Epithelial cell of esophagus (primary cell): ENCODE measurements at regions not wholly inside any gene's neighbourhood (a gene's known extent, or its start where the extent isn't known, plus 50 kb on each side); places are given as distances from the start of the nearest gene placed in this dataset.

ENCODE experiments used
- DNase-seq: peaks from one replicate; pipeline ENCODE4 v3.0.0; 2010; ENCODE audit warnings: low read depth
- H3K4me3 ChIP-seq: 2 replicates; pipeline ENCODE4 v1.5.1; 2011; ENCODE audit warnings: mild to moderate bottlenecking, low read length, control low read depth
- TF ChIP-seq, protein P1 (sequence below): IDR thresholded peaks from 2 replicates; pipeline ENCODE4 v1.5.1; 2011; ENCODE audit warnings: low read depth, mild to moderate bottlenecking, low read length, control low read depth, inconsistent platforms; ENCODE audit not compliant: insufficient read depth; ENCODE audit errors: missing control alignments

DNA sequence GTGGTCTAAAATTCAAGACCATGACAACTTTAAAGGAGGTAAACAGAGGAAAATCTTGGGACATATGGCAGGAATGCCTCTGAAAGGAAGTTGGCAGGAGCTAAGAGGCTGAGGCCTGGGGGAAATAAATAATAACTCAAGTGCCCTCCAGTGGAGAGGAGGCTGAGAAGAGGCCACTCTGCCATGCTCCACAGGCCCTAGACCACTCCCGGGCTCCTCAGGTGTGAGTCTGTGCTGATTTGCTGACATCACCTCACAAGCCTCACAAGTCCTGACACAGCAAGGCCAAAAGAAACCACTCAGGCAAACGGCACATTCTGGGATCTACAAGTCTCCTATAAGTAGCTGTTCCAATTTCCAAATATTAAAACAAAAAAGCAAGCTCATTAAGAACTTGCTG, 91.0 kb upstream of the RIPOR2 start:
- H3K4me3 ChIP-seq = no peak overlapping the region
- TF ChIP-seq, protein P1, sequence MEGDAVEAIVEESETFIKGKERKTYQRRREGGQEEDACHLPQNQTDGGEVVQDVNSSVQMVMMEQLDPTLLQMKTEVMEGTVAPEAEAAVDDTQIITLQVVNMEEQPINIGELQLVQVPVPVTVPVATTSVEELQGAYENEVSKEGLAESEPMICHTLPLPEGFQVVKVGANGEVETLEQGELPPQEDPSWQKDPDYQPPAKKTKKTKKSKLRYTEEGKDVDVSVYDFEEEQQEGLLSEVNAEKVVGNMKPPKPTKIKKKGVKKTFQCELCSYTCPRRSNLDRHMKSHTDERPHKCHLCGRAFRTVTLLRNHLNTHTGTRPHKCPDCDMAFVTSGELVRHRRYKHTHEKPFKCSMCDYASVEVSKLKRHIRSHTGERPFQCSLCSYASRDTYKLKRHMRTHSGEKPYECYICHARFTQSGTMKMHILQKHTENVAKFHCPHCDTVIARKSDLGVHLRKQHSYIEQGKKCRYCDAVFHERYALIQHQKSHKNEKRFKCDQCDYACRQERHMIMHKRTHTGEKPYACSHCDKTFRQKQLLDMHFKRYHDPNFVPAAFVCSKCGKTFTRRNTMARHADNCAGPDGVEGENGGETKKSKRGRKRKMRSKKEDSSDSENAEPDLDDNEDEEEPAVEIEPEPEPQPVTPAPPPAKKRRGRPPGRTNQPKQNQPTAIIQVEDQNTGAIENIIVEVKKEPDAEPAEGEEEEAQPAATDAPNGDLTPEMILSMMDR = no peak
- DNase-seq = peak; percentile 42

DNA sequence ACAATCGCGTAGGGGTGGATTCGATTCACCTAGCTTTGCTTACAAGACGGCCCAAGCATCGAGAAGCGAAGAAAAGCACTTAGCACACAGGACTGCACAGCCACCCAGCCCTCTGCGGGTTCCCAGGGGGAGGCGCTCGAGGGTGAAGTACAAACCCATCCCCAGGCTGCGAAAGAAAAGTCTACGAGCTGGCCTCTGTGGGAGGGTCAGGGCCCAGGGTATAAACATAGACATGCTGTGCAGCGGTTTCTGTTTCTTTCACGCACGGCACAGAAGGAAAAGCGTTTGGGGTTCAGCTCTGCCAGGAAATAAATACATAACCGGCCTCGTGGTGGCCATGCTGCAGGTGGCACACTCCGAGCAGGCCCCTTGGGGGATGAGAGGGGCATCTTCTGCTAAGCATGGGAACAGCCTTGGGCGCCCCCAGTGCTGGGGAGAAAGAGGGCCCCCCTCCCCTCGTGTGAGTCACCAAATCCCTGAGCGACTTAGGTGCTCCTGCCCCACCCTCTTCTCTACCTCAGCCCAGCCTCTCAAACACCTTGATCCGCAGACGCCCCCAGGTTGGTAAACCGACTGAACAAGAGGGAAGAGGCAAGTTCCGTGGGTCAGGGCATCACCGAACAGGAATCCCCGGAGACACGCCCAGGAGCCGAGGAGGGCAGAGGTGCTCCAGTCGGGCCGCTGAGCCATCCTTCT, 91.6 kb upstream of the RIPOR2 start:
- TF ChIP-seq, protein P1 = no peak
- H3K4me3 ChIP-seq = no peak overlapping the region
- no peak for DNase-seq

DNA sequence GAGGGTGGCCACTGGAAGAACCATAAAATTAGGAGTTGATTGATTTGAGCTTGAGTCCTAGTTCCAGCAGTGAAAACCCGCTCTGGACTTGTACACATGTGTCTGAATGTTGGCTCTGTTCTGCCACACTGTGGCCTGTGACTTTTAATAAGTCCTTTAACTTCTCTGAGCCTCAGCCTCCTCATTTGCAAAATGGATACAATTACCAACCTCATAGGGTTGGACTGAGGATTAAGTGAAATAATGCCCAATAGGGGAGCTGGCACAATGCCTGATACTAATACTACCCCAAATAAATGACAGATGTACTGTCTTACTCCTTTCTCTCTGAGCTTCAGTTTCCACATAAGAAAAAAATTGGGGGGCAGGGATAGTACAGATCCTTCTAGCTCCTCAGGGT, 92.6 kb upstream of the RIPOR2 start:
- no peak for DNase-seq
- H3K4me3 ChIP-seq = no peak overlapping the region
- TF ChIP-seq, protein P1 = no peak

DNA sequence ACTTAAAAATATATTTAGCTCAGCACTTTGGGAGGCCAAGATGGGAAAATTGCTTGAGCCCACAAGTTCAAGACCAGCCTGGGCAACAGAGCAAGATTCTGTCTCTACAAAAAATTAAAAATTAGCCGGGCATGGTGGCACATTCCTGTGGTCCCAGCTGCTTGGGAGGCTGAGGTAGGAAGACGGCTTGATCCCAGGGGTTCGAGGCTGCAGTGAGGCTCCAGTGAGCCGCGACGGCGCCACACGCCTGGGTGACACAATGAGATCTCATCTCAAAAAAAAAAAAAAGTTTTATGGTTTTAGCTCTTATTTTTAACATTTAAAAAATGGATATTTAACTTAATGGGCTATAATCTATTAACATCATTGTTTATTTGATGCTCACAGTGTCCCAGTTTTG, 97.2 kb upstream of the RIPOR2 start:
- no peak for DNase-seq
- no peak overlapping the region for H3K4me3 ChIP-seq
- TF ChIP-seq, protein P1 = no peak

DNA sequence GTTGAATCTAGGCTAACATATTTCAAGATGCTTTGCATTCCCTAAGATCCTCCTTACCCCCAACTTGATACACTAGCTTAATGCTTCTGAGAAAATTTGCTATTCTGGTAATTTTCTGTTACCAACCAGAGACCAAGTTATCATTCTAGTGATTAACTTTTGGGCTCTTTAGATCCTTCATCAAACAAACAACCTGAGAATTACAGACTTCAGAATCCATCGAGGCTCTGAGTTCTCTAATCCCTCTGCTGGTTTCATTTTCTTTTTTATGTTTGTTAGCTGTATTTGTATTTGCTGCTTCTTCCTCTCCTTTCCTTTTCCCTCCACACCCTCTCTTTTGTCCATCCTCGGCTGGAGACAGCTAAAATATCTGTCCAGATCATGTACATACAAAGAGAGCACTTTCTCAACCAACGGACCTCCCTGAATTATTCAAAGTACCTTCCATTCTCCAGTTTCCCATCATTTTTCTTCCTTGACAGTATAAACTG, 98.7 kb upstream of the RIPOR2 start:
- TF ChIP-seq, protein P1 = no peak
- H3K4me3 ChIP-seq = no peak overlapping the region
- DNase-seq = no peak

DNA sequence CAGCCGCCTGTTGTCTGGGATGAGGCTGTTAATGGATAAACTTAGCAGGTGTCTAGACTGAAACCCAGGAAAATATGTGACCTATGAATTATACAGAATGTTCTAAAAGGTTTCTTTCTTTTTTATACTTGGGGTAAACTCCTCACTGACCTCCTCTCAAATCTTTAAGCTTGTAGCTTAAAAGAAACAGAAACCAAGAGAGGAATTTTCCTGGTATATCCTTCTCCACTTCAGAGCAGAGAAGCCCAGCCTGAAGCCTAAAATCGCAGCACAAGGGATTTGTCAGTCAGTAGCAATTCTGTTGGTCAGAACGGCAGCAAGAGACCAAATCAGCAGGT, 99.4 kb upstream of the RIPOR2 start:
- DNase-seq = no peak
- TF ChIP-seq, protein P1 = no peak

More for the DNA sequence above, 99.4 kb upstream of the RIPOR2 start:
- H3K4me3 ChIP-seq = no peak overlapping the region
